NCI-H524 treated with DMSO at 0.1 percent for 48 hours (cell line): ENCODE measurements at regions not wholly inside any gene's neighbourhood (a gene's known extent, or its start where the extent isn't known, plus 50 kb on each side); places are given as distances from the start of the nearest gene placed in this dataset.
"Not testable (repeated sequence)": the region's sequence is repeated elsewhere in the genome, so short reads cannot be mapped to it uniquely, and the experiment has no call there.

Experiments
- DNase-seq: peaks from one replicate; lab custom pipeline; 2025; lab: John Stamatoyannopoulos, UW

DNA sequence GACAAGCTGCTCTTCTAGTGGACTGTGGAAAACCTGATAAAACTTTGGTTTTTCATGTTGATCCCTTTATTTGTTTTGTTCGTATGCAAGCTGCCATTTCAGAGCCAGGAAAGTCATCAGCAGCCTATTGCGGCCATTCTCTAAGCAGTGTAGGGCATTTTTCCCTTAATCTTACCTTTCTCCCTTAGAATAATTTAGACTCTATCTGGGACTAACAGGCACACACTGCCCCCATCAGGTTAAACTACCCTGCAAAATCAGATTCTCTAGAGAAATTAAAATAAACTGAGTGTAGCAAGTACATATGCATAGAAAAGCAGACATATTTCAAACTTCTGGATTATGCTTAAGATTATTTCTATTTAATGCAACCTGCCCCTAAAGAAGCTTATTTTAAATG lies 347.5 kb downstream of the METTL4 start:
- DNase-seq, result no peak

DNA sequence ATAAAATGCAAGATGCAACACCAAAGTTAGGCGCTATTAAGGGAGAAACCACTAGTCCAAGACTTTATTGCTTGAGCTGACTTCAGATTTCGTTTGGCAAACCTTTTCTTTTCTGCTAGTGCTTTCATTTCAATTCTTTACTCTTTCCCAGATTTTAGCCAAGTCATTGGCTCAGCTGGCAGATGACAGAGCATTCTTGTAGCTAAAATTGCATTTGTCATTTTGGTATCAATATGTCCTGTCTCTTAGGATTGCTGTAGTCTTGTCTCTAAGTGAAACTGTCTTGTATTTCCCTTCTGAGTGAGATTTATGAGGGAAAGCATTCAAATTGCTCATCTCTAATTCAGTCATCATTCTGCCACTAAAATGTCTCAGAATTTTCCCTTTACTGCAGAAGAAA lies 335.1 kb downstream of the METTL4 start:
- no peak for DNase-seq

DNA sequence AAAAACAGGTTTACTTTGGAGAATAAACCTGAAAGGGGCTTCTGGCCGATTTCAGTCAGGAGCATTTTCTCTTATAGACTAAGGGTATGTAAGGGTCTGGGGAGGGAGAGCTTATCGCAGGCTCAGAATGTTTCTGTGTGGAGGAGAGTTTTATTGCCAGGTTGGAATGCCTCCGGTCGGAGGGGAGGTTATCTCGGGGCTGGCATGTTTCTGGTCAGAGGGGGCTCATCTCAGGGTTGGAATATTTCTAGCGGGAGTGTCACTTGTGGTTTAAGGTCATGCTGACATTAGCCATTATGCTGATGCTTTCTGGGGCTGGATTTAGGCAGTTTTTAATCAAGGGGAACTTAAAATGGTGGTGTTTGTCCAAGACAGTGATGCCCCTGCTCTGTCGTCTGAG lies 333.6 kb downstream of the METTL4 start:
- no peak for DNase-seq

DNA sequence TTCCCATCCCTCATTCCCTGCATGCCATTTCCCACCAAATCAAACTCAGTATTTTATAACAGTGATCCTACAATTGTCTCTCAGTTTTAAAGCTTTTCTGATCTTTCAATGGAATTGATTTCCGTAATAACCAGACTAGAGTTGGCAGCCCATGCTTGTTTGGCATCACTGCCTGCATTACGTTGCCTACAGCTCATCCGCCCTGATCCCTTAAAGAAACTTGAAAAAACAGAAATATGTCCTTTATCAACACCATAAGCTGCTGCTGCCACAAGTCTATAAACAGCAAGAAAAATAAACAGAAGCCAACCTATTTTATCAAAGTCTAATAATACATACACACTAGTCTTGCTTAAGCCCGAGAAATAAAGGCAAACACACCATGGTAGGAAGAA lies 331.0 kb downstream of the METTL4 start:
- no peak for DNase-seq

DNA sequence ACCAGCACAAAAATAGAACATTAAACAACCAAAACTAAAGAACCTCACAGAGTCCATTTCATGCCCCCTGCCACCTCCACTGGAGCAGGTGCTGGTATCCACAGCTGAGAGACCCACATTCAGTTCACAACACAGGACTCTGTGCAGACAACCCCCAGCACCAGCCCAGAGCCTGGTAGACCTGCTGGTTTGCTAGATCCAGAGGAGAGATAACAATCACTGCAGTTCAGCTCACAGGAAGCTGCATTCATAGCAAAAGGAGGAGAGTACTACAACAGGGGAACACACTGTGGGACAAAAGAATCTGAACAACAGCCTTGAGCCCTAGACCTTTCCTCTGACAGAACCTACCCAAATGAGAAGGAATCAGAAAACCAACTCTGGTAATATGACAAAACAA lies 326.7 kb downstream of the METTL4 start:
- DNase-seq, result no peak

DNA sequence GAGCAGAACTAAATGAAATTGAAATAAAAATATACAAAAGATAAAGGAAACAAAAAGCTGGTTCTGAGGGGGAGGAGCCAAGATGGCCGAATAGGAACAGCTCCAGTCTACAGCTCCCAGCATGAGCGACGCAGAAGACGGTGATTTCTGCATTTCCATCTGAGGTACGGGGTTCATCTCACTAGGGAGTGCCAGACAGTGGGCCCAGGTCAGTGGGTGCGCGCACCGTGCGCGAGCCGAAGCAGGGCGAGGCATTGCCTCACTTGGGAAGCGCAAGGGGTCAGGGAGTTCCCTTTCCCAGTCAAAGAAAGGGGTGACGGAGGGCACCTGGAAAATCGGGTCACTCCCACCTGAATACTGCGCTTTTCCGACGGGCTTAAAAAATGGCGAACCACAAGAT lies 324.2 kb downstream of the METTL4 start:
- DNase-seq, result not testable (repeated sequence)

DNA sequence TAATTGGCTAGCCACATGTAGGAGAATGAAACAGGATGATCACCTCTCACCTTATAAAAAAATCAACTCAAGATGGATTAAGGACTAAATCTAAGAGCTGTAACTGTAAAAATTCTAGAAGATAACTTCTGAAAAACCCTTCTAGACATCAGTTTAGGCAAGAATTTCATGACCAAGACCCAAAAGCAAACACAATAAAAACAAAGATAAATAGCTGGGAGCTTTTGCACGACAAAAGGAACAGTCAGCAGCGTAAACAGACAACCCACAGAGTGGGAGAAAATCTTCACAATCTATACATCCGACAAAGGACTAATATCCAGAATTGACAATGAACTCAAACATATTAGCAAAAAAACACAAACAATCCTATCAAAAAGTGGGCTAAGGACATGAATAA lies 316.3 kb downstream of the METTL4 start:
- no peak for DNase-seq

DNA sequence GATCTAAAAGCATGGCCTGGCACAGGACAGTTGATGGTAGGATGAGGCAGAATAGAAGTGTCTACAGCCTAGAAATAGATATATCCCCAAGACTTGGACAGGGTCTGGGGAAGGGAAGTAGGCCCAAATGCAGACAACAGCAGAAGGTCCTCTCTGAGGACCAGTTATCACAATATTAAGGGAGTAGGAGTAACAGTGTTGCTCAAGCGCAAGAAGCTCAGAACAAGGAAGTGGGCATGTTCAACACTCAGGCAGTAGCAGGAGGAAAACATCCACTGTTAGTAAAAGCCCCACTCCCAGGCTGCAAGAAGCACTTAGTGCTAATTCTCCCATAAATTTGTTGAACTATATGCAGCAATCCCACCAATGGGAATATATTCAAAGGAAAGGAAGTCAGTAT lies 314.7 kb downstream of the METTL4 start:
- no peak for DNase-seq

DNA sequence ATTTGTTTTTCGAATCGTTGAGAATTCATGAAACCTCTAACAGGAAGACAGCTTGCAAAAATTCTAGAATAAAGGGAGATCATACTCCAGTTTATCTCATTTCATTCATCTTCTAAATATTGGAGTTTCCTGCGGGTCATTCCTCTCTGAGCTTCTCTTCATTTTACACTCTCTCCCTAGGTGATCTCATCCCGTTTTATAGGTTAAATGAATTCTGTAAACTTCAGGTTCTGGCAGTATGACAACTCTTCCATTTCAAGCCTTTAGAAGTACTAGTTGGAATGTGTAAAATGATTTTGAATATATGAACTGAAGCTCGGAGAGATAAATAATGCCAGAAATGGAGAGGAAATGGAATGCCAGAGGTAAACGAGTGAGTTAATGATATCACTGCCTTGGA lies 312.4 kb downstream of the METTL4 start:
- DNase-seq, result no peak

DNA sequence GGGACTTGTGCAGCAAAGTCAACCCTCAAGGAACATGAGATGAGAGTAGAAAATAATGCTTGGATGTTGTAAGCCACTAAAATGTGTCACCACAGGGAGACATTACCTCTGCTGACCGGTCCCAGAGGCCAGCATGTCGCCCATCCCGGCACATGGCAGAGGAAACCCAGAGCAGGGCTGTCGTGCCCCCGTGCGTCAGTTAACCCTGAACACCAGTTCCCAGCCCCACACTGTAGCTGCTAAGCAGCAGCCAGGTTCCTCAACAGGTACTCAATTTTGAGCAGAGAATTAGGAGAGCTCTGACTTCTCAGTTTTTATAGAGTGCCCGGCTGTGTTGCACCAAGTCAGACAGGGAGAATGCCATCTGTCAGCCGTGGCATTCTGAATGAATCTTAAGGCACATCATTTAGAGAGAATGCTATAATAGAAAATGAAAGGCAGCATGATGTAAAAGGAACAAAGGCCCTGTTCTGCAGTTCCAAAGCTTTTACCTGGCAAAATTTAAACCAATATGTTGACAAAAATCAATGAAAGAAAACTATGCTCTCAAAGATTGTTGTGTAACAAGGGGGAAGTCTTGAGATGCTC lies 307.9 kb downstream of the METTL4 start:
- no peak for DNase-seq

DNA sequence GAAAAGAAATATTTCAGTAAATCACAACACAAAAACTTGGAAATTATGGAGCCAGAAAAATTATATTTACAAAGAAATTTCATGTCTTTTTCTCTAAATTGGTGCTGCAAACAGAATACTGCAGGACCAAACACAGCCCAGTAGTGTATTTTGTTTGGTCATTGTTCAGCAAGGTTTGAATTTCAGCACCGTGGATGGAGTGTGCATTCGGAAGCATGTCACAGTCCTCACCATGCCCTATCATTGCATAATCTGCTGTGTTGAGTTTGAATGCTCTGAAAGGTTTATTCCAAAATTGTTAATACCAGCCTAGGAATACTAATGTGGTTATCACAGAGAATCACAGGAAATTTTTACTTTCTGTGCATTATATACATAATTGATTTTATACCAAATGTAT lies 296.7 kb downstream of the METTL4 start:
- no peak for DNase-seq

DNA sequence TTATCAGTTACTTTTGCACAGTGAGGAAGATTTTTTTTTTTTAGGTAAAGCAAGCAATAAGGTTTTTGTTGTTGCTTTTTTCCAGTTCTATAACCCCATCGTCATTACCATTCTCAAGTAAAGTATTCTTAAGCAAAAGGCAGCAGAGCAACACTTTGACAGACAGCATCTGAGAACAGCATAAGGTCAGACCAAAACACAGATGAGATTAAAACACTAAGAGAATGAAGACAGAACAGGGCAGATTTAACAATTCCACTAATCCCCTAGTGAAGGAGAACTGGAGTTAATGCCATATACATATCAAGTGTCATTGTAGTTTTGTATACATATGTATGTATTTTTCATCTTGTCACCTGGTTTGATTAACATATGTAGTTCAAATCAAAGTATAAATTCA lies 290.2 kb downstream of the METTL4 start:
- DNase-seq, result peak; percentile 68

DNA sequence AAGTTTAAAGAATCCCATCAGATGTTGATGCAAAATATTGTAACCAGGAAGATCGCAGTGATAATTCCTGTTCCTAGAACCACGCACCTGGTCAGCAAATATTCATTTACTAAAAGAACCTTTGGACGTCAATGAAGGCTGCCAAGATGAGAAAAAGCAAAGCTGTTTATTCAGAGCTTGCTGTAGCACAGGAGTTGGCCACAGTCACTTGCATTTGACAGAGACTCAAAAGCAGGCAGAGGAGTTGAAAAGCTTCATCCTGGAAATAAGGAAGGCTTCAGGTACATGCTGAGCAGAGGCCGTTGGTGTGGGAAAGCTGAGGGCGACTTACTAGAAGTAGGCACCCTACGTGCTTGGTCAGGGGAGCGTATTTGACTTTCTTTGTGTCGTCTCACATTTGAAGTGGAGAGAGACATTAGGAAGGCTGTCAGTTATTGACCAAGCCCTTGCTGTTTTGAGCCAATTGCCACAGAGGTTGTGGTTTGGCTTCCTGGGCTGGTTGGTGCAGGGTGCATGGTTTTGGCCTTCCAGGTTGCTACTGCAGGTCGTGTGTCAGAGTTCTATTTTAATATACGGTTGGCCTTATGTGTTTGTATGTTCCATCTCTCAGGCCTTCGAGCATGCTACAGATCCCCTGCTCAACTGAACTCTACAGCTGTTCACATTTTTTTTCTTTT lies 289.6 kb downstream of the METTL4 start:
- no peak for DNase-seq

DNA sequence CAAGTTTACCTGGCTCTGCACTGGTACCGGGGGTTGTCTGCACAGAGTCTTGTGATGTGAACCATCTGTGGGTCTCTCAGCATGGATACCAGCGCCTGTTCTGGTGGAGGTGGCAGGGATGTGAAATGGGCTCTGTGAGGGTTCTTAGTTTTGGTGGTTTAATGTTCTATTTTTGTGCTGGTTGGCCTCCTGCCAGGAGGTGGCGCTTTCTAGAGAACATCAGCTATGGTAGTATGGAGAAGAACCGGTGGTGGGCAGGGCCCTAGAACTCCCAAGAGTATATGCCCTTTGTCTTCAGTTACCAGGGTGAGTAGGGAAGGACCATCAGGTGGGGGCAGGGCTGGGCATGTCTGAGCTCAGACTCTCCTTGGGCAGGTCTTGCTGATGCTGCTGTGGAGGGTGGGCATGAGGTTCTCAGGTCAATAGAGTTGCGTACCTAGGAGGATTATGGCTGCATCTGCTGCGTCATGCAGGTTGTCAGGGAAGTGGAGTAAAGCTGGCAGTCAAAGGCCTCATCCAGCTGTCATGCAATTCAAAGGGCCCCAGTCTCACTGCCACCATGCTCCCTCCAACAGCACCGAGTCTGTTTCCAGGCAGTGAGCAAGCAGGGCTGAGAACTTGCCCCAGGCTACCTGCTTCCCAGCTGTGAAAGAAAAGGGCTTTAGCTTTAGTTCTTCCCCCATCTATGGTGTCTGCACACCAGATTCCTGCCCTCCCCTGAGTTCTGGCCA lies 278.0 kb downstream of the METTL4 start:
- DNase-seq, result no peak

DNA sequence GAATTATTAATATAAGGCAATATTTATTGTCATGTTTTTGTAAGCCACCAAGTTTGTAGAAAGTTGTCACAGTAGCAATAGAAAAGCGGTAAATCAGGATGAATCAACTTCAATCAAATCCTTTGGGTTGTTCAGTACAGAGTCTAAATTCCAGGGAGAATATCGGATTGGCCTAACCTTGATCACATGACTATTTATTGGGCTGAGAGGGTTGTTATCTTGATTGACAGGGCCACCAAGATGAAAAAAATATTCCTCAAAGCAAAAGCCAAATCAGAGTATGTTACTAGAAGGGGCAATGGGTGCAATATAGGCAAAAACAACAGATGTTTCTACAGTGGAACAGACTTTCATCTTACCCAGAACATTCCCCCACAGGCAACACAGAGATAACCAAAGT lies 270.0 kb downstream of the METTL4 start:
- no peak for DNase-seq

DNA sequence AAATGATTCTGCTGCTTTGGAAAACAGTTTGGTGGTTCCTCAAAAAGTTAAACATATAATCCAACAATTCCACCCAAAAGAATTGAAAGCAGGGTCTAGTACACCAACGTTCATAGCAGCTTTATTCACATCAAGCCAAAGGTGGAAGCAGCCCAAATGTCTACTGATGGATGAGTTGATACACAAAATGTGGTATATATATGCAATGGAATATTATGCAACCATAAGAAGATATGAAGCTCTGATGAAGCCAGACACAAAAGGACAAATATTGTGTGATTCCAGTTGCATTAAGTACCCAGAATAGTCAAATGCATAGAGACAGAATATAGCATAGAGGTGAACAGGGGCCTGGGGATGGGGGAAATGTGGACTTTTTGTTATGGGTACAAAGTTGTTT lies 269.3 kb downstream of the METTL4 start:
- no peak for DNase-seq

DNA sequence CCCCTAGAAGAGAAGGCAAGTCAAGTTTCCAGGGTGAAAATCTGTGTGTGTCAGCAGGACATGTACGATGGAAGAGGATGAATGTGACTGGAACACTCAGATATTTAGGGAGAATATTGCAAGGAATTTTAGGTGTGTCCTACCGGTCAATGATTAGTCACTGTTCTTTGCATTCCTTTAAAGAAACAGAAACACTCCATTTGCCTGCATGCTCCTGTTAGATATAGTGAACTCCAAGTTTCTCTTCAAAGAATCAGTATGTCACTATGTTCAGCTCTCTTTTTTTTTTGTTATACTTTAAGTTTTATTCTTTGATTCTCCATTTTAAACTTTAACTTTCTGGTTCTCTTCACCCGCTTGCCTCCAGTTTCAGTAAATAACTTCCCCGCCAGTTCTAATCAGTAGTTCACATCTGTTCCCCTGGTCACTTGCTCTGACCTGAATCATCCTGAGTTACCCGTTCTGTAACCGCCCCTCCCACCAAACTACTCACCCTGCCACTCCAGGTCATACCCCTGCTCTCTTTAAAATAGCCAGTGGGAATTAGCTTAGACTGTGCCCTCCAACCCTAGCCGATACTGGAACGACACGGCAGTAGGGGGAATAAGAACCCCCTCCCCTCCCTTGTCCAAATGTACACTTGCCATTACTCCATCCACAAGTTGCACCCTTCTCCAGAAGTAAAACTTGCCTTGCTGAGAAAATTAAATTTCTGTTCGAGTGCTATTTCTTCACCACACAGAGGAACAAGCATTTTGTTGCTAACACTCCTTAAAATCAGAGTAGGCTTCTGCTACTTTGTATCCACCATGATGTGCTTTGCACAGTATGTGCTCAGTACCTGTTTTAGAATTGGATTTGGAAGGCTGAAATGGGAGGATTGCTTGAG lies 268.4 kb downstream of the METTL4 start:
- DNase-seq, result no peak

DNA sequence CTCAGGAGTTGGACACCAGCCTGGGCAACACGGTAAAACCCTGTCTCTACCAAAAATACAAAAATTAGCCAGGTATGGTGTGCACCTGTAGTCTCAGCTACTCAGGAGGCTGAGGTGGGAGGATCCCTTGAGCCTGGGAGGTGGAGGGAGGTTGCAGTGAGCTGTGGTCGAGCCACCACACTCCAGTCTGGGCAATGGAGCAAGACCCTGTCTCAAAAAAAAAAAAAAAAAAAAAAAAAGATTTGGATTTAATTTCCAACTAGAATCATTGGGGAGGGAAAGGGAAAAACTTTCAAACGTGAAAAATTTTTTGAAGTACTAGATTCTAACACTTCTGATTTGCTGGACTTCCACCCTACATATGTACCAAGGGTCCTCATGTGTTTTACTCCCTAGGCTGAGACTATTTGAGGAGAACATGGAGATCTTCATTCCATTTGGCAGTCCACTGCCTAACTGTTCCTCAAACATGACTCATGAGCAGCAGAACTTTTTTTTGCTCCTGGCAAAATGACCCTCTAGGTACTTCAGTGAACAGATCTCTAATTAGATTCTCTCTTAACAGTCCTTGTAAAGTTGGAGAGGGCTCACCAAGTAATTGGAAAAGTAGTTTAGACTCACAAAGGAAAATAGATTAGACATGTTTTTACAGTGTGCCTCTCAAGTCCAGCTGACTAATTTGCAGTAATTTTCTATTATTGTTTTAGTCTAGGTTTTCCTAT lies 267.6 kb downstream of the METTL4 start:
- DNase-seq, result no peak

DNA sequence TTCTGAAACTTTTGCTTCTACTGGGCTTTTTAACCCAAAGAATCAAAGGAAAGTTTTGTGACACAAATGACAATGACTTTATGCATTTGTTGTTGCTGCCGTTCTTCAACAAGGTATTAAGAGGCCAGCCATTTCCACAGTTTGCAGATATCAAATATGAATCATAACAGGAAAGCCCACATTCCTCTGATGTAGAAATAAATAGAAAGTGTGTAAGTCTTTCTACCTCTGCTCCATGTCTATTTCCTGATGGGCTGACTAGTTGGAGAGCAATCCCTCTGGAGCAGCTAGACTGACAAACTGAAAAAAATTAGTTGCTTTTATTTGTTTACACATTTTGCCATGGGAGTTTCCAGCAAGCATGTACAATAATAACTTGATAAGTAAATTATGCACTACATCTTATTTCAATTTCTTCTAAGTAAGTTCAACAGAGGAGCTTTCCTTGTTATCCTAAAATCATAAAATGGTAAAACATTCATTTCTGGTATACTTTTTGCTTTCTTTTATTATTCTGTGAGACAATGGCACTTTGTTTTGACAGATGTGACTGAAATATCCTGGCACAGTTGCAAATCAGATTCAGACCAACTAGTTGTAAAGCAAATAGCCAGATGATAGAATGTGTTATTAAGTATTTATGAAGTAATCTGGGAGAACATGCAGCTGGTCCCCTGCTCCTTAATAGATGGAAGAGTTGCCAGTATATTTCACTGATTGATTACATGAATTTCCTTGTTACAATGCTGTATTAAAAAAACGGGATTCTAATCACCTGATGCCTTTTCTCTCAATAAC lies 266.7 kb downstream of the METTL4 start:
- DNase-seq, result no peak

DNA sequence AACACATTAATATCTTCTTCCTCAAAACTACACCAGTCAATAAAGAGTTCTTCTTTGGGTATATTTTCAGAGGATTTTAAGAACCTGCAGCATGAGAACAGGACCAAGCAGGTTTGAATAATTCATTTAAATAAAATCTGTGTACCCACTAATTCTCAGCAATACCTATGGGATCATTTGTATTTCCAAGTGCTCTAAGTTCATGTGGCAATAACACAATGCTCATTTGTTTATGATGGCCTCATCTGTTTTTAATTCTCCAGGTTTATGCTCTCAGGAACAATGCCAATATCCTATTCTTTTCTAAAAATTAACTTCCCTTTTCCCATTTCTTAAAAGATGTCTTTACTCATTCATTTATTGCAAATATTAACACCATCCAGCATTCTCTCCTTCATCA lies 264.7 kb downstream of the METTL4 start:
- DNase-seq, result no peak

DNA sequence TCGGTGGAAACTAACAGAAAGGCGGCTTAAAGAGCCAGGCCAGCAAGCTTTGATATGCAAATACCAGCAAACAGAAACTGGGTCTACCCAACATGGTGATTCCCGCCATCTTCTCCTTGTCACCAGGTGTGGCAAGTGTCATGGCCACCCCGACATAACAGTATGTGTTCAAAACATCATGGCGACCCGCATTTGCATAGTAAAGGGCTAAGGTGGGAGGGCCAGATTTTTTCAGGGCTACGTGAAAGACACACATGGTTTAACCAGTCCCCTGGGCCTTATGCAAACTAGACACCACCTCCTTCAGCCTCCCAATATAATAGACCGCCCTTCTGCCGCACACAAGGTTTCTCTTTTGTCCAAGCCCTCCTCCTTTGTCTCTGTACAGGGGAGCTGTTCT lies 260.4 kb downstream of the METTL4 start:
- no peak for DNase-seq
